NCI-H524 treated with DMSO at 0.1 percent for 48 hours (cell line): ENCODE measurements at regions not wholly inside any gene's neighbourhood (a gene's known extent, or its start where the extent isn't known, plus 50 kb on each side); places are given as distances from the start of the nearest gene placed in this dataset.

ENCODE experiments used
- DNase-seq: peaks from one replicate; lab custom pipeline; 2025; lab: John Stamatoyannopoulos, UW

DNA sequence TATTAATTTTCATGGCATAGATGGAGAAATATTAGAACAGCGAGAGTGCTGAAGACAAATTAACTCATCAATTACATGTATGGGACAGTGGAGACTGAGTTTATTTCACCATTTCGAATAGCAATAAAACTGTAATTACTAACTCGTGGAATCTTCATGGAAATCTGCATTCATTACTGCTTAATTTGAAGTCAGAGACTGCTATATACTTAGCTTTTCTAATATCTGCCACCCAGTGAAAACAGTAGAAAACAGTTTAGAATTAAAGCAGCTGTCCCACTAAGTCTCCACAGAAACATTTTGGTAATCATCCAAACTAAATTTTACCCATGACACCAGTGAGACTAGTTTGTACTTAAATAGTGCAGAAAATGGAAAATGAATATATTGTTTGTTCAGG lies 56.8 kb downstream of the IZUMO3 start:
- no peak for DNase-seq

DNA sequence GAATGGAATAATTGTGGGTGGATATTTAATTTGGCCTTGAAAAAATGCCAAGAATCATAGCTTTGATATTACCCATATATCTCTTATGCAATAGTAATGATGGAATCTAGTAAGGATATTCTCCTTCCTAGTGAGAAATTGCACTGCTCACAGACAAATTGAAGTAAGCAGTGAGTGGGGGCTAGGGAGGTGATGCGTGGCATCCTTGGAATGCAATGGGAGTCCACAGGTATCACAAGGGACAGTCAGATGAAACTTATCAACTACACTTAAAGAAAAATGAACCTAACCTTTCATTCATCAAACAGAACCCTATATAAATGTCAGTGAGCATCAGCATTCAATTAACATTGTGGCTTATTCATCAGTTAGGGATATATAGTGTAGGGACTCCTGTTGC lies 57.8 kb downstream of the IZUMO3 start:
- DNase-seq: no peak

DNA sequence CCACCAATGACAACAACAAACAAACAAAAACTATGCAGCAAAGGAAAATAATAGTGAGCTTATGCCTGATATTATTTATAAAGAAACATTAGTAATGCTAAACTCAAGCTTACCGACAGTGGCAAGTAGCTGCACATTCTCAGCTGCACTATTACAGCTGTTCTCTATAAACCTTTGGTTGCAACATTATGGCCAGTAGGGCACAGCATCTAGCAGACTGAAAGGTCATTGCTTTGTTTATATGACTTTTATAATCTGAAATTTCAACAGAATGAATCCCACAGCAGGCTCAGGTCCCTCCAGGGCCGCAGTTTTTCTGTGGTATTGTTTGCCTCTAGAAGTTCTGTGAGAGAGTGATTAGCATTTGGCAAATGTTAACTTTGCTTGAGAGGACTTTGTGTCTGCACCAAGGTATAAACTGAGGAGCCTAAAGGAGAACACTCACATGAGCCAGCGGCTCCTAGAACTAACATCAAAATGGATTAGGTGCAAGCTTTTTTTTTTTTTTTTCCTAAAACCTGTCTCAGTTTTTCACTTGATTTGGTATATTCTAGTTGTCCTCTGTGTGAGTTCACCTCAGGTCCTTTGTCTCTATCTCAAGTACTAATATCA lies 58.3 kb downstream of the IZUMO3 start:
- DNase-seq: no peak

DNA sequence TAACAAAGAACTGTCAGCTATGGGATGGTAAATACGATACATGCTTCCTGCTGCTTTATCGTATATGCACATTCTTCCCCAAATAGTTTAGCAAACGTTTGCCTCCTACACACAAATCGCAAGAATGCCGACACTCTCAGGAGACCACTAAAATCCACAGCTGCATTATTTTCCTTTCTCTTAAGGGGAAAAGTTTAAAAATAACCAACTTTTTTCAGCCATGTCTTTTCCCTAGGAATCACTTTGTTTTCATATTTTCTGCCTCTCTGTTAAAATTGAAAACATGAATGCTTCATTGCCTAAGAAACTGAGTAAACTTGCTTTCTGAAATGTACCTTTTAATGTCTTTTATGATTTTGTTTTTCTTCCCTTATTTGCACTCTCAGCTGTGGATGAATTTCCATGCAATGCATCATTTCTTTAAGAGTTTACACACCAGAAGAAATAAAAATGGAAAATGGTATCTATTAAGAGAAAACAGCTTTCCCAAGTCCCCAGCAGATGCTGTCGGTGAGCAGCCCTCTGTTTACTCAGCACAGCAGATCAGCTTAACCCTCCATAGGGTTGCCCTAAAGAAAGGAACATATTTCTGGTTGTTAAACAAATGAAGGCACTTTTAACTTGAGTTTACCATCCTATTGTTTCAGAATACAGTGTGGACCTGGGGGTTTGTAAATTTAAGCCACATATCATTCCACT lies 66.2 kb downstream of the IZUMO3 start:
- DNase-seq: no peak

DNA sequence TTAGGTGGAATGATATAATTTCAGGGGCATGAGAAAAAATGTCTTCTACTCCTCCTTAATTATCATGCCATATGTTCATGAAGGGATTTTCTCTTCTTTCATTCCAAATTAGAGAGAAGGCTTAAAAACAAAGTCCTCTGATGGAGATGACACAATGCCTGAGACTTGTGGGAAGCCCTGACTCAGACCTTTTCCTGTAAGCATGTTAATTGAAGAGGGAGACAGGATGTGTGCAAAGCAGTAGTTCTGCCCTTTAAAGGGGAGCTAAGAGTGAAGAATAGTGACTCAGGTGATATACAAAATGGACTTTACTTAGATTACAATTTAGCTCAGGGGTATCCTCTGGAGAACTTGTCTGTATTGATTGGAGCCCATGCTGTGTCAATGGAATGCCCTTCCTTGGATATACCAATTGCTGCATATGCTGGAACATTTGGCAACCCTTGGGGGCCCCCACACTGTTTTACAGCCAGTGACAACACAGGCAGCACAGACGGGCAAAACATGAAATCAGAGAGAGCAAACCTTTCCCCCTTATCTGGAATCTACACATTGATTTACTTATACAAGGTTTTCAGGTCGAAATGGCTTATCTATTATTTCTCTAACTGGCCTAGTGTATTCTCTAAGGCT lies 81.3 kb downstream of the IZUMO3 start:
- DNase-seq: peak; percentile 54

DNA sequence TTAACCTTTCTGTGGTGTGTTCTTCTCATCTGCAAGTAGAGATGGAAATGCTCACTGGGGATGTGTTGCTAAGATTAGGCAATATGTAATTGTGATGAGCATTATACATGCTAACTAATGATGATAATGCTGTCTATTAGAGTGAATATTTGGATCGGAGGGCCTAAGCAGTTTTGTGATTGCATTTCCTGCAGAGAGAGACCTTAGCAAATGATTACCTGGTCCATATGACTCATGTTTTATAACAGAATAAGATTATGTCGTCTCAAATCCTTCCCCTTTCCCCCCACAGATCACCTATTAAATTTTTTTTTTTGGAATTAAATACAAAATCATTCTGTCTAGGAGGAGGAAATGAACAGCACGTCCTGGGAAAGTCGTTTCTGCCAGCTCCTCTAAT lies 82.7 kb downstream of the IZUMO3 start:
- DNase-seq: no peak

DNA sequence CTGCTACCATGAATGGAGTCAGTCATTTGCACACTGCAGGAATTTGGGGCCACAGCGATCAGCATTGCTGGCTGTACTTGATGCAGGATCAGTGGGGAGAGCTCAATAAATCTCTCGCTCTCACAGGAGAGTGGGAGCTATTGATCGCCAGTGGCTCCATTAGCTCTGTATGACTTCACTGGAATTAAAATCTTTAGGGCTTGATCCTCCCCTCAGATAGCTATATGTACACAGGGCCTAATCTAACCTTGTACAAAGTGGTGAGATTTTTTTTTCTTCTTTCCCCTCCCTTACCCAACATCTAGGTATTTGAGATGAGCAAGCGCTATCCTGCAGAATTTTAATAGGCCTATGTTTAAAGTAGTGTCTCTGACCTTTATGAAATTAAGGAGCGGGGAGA lies 84.9 kb downstream of the IZUMO3 start:
- no peak for DNase-seq

DNA sequence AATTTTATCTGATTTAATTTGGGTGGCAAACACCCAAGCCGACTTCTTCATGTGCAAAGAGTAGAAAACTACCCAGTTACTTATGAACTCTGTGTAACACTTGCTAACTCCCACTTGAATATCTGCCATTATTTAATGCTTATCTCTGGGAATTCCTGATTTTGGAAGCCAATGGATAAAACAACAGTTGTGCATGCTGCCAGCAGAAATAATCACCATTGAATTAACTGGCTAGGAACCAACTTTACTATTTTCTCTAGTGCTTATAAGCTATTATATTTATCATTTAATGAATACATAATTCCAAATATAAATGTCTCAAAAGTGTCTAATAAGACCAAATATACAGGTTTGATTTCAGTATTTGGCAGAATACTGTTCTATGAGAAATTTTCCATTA lies 85.7 kb downstream of the IZUMO3 start:
- no peak for DNase-seq

DNA sequence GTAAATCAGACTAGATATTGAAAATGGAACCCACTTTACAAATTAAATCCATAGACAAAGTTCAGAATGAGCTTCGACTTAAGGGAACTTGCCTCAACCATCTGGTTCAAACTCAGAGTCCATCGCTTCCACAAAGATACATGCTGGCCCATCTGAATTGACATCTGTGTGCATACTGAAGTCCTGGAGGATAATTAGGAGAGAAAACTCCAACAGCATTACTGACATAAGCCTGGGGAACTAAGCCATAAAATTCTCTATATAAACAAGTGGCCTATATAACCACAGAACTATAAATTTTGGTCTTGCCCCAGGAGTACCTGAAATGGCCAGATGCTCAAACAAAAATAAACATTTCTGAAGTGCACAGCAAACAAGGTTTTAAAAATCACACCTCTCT lies 94.4 kb downstream of the IZUMO3 start:
- peak; percentile 78 for DNase-seq

DNA sequence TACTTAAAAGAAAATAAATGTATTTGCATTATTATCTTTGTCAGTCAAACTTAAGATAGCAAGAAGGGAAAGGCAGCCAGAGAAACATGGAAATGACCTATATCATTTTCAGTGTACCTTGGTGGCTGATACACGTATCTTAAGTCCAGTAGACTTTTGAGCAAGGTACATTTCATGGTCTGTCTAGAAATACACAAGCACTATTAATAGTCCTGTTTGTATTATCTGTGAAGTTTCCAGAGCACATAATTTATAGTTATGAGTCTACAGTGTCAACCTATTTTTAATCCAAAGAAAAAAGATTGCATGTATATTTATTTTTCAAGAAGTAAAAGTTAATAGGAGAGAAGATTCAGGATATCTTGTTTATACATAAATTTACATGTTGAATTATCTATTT lies 95.7 kb downstream of the IZUMO3 start:
- no peak for DNase-seq

DNA sequence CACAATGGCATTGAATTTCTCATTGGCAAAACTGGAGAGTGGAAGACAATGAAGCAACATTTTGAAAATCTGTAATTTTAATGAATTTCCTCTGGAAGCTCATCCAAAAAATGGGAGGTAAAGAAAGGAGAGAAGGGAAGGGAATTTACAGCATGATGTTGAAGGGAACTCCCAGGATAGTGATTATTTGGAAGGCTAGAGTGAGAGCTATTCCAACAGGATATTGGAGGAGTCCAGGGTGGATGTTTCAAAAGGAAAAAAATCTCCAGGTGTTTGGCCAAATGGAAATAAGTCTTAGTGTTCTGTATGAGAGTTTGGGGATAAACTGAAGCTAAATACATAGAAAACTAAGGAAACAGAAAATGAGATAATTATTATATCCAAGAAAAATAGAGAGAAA lies 106.2 kb downstream of the IZUMO3 start:
- DNase-seq: no peak

DNA sequence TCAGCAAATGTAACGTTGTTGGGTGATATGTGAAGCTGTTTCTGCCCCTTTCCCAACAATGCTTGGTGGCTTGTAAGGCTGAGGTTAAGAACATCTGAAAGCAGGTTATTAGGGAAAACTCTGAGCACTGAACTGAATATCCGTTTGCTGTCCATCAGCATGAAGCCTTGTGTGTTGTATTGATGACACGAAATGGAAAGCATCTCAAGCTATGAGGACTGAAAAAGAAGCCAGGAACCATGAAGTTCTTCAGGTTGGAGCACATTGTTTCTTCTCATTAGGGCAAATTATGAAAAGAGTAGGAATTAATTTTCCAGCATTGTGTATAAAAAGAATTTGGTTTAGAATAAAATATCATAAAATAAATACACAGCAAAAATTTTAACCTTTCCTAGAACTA lies 106.8 kb downstream of the IZUMO3 start:
- no peak for DNase-seq

DNA sequence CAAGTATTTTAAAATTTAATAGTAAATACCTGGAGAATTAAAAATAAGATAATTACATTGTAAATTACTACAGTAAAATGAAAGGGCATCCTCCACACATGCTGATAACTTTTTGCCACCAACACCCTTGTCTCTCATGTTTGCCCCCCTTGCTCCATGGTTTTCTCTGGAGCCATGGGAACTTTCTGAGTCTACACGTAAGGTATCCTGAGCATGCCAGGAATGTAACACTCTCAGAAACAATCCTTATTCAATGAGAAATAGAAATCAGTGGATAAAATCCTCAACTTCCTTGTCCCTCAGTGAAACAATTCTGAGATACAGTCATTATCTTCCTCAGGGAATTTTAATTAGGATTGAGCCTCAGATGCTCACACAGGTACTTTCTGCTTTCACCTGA lies 108.9 kb downstream of the IZUMO3 start:
- DNase-seq: no peak

DNA sequence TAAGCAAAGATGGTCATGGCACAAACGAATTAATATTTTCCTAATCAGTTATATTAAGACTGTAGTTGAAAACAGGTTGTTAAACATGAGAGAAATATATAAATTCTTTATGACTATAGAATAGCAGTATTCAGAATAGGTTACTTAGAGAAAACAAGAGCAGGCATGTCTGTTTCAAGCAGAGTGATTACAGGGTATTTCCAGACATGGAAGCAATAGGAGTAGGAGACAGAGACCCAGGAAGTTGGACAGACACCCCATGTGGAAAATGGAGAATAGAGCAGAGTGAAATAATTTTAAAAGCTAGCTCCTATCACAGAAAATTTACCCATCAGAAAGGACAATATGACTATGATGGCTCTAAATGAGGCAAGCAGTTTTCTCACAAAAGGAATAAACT lies 111.5 kb downstream of the IZUMO3 start:
- no peak for DNase-seq

DNA sequence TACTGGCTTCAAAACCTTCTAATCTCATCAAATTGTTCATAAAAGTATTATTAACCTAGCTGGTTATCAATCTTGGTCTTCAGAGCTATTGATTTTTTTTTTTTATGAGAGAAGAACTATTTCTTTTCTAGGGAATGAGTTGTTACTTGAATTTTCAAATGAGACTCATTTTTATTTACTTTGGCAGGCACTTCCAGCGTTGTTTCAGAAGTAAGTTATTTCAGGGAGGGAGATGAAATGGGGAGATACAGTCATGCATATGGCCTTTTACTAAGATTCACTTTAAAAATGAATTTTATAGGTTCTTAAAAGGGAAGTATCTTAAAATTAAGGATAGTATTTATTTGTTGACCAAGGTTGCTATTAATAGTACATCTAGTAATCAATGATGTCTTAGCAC lies 129.6 kb downstream of the IZUMO3 start:
- DNase-seq: no peak

DNA sequence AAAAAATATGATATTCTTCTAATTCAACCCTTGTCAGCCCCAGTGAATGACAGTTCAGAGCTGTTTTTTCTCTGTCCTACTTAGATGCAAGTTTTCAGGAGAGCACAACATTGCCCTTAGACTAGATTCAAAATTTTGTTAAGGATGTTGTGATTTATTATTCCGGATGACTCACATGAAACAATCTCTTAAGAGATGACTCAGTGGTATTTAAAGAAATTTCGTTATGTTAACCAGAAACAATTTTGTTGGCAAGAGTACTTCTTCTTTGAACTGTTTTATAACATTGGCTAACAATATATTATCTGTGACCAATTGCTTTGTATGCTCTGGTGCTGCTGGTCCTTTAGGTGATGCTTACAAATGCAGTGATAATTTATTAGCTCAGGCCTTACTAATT lies 132.0 kb downstream of the IZUMO3 start:
- no peak for DNase-seq

DNA sequence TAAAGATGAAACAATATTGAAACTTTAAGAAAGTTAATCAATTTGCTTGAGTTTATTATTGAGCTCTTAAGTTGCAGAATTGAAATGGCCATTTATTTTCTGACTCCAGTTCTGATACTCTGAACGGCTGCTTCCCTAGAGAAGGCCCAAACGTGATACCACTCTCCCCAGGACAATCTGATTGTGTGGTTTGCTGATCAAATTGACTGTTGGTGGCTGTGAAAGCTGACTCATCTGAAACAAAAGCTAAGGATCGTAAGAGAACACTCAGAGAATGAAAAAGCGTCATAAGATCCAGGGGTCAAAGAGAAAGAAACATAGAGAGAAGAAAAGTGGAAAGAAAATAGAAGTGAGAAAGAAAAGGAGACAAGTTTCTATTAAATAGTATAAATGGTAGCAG lies 147.2 kb downstream of the IZUMO3 start:
- DNase-seq: no peak

DNA sequence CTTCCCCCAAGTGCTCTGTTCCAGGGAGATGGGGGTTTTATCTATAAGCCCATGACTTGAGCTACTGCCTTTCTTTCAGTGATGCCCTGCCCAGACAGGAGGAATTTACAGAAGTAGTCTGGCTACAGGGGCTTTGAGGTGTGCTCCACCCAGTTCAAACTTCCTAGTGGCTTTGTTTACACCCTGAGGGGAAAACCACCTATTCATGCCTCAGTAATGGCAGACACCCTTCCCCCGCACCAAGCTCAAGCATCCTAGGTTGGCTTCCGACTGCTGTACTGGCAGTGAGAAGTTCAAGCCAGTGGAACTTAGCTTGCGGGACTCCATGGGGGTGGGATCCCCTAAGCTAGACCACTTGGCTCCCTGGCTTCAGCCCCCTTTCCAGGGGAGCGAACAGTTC lies 154.6 kb downstream of the IZUMO3 start:
- DNase-seq: no peak

DNA sequence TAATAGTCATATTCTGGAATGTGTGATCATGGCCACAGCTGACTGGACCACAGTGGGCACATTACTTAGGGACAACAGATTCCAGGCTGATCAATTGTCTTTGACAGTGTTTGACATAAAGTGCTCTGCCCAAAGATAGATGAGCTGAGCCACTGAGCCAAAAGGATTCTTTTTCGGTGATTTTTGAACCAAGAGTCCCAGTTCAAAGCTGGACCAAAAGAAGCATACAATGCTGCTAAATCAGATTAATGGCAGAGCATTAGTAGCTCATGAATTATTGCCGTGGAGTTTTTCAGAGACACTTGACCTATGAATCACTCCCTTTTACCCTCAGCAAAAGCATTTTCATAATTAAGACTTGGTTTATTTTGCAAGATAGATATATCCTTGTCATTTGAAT lies 160.6 kb downstream of the IZUMO3 start:
- DNase-seq: no peak

DNA sequence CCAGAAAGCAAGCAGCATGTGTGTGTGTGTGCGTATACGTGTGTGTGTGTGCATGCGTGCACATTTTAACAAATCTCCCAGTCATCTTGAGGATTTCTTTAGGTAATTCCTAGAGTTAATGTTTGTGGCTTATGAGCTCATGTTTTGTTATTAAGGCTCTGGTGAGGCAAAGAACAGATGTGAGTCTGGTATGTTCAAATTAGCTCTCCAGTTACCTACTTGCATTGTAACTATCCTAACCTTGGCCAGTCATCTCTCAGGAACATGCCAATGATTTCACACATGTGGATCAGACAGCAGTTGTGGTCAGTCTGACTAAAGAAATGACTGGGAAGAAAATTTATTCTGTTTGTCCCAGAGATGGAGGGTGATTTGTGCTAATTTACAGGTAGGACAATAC lies 163.1 kb downstream of the IZUMO3 start:
- no peak for DNase-seq

DNA sequence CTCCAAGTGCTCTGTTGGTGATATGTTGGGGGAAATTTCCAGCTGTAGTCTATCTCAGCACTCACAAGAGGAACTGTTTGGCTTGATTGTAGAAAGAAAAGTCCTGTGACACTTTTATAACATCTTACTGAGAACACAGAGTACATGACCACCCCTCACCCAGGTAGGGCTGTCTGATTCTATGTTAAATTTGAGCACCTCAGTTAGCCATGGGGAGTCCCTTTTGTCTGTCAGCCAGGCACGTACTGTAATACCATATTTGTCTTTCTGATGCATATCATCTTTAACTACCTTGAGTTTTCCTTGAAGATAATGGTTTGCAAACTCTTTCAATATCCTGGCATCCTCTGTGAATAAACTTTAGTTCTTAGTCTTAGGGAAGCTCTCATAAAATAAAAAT lies 164.5 kb downstream of the IZUMO3 start:
- no peak for DNase-seq

DNA sequence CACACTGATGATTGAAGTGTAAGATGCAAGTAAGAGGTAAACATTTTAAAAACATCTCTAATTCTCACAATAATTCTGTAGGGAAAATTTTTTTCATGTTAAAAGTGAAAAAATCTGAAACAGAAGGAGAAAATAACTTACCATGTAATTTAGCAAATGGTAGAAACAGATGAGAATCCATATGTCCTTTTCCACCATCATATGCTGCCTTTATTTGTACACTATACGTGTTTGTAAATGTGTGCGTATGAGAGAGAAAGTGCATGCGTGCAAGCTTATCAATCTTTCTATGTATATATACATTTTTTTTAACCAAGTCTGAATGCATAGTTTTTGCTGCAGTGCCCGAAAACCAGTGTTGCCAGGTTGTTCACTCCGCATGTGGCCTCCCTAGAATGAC lies 186.7 kb downstream of the IZUMO3 start:
- no peak for DNase-seq

DNA sequence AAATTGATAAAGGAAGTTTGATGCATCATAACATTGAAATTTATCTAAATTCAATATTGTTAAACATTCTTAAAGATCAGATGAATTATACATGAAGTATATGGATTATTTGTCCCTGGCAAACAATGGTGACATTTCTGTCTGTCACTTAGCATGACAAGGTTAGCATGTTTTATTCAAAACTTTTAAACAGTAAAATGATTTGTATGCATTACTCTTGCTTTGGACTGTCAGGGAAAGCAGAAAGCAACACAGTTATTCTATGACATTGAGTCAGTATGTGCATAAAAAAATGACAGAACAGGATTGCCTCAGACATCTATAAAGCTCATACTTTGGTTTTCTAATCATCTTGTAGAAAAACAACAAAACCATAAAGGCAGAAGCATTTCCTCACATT lies 193.7 kb downstream of the IZUMO3 start:
- DNase-seq: no peak

DNA sequence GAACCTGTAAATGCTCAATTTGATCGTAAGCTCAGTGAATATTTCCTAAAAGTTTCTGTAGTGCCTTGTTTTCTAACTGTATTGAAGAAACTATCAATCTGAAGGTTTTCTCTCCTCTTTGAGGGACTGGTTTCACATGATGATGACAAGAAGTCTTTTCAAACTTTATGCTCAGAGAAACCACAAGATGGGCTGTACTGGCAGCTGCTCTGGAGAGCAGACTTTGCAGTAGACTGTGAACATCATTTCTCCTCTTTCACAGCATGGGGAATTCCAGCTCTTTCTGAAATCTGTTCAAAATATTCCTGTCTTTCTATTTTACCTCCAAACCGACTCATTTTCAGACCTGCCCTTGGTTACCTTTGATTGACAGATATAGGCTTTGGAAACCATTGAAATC lies 194.4 kb downstream of the IZUMO3 start:
- DNase-seq: no peak
